Ecto neural progenitor cell (in vitro differentiated cells): ENCODE measurements at regions not wholly inside any gene's neighbourhood (a gene's known extent, or its start where the extent isn't known, plus 50 kb on each side); places are given as distances from the start of the nearest gene placed in this dataset.
"Not testable (repeated sequence)": the region's sequence is repeated elsewhere in the genome, so short reads cannot be mapped to it uniquely, and the experiment has no call there.

Experiments
- DNase-seq: peaks from one replicate; pipeline ENCODE4 v3.0.0-alpha.2; 2018; ENCODE audit warnings: low spot score

GRCh38 chr12:30578426-30578825 lies 117.2 kb downstream of the IPO8 start:
- no peak for DNase-seq

DNA sequence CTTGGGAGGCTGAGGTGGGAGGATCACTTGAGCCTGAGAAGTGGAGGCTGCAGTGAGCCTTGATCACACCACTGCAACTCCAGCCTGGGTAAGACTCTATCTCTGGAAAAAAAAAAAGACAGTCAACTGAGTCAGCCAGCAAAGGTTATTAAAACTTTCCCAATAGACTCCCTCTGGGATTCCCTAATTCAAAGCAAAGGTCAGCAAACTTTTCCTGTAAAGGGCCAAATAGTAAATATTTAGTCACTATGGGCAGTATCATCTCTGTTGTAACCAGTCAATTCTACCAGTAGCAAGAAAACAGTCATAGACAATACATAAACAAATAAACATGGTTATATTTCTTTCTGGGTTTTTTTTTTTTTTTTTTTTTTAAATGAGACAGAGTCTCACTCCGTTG lies 122.5 kb downstream of the IPO8 start:
- no peak for DNase-seq

DNA sequence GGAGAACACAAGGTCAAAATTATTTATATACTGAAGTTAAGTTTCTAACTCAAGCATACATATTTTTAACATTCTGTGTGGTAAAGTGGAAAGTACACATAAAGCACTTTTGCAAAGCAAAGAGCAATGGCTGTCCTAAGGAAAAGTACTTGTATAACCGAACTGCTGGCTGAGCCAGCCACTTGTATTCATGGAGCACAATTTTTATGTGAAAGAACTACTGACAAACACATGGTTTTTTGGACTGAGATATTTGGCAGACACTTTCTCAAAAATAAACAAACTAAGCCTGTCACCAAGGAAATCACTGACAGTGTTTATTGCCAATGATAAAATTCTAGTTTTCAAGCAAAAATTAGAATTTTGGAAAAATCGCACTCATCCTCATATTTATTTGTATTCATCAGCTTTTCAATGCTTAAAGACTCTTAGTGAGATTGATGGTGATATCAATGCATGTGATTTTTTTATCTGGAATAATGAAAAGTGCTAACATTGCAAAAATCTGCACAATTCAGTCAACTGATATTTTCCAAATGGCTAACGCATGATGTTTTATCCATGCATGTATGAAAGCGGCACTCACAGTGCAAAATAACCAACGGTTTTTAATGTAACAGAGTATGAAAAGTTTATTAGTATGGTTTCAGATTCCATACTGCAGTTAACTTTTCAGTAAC lies 125.3 kb downstream of the IPO8 start:
- DNase-seq: no peak

DNA sequence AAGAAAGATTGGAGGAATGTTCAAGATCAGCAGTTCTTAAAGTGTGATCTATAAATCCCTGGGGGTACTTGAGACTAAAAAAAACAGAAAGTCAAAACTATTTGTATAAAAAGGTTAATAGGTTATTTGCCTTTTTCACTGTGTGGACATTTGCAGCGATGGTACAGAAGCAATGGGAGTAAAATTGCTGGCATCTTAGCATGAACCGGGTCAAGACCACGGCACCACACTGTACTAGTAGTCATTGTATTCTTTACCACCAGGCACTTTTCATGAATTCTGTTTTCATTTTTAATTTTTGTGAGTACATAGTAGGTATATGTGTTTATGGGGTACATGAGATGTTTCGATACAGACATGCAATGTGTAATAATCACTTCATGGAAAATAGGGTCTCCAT lies 126.2 kb downstream of the IPO8 start:
- no peak for DNase-seq

DNA sequence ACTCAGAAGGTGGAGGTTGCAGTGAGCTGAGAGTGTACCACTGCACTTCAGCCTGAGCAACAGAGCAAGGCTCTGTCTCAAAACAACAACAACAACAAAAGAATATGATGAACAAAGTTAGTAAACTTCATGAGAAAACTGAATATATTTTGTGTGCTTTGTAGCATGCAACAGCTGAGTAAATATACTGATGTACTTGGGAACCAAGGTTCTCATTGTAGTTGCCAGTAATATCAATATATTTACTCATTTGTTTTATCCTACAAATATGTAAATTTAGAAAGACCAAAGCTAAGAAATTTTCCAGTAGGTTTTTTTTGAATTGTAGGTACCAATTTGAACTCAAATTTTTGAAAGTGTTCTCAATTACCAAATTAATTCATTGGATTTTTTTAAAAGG lies 127.2 kb downstream of the IPO8 start:
- no peak for DNase-seq

GRCh38 chr12:30567082-30567481 lies 128.6 kb downstream of the IPO8 start:
- no peak for DNase-seq

- no peak for DNase-seq
Observed at GRCh38 chr12:30564394-30564793, 131.3 kb downstream of the IPO8 start.

- no peak for DNase-seq
Observed at GRCh38 chr12:30548203-30548602, 147.5 kb downstream of the IPO8 start.

GRCh38 chr12:30546121-30546520 lies 149.5 kb downstream of the IPO8 start:
- DNase-seq: no peak

DNA sequence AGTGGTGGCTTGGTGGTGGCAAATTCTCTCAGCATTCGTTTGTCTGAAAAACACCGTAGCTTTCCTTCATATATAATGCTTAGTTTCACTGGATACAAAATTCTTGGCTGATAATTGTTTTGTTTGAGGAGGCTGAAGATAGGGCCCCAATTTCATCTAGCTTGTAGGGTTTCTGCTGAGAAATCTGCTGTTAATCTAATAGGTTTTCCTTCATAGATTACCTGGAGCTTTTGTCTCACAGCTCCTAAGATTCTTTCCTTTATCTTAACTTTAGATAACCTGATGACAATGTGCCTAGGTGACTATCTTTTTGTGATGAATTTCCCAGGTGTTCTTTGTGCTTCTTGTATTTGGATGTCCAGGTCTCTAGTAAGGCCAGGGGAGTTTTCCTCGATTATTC lies 151.0 kb downstream of the IPO8 start:
- not testable (repeated sequence) for DNase-seq

DNA sequence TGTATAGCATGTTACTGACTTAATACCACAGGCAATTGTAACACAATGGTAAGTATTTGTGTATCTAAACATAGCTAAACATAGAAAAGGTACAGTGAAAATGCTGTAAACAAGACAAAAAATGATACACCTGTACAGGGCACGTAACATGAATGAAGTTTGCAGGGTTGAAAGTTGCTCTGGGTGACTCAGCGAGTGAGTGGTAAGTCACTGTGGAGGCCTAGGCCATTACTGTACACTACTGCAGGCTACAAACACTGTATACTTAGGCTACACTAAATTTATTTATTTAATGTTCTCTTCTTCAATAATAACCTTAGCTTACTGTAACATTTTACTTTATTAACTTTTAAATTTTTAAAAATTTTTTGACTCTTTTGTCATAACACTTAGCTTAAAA lies 158.4 kb downstream of the IPO8 start:
- no peak for DNase-seq

DNA sequence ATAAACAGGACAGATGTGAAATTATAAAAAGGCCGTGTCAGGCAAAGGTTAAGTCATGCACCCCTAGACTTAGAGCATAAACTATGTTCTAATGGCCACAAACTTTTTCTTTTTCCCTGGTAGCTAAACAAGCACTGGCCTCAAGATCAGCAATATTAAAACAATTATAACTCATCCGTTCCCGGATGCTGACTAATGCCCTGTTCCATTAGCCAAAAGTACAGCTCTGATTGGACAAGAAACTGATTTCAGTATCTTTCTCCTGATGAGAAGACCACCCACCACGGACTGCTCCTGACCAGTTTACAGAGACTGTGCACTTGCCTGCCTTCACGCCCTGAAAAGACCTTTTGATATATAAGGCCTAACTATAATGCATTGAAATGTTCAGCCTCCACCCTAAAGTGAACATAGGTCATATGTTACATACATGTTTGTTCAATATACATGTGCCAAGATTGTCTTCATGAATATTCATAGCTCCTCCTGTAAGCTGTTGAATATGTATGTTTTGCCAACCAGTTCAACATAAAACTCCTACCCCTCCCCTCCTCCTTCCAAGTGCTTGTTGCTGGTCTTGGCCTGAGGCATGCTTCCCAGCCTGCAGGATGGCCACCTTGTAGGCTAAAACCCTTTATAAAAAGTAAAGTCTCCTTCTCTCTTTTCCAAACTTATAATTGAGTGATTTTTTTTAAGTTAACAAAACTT lies 162.0 kb downstream of the IPO8 start:
- DNase-seq: no peak

- no peak for DNase-seq
Observed at GRCh38 chr12:30531731-30532678, 163.7 kb downstream of the IPO8 start.

GRCh38 chr12:30529489-30530269 lies 166.0 kb downstream of the IPO8 start:
- no peak for DNase-seq

- no peak for DNase-seq
Observed at GRCh38 chr12:30525171-30525570, 170.5 kb downstream of the IPO8 start.

GRCh38 chr12:30520285-30520684 lies 175.4 kb downstream of the IPO8 start:
- DNase-seq: not testable (repeated sequence)

GRCh38 chr12:30519535-30519934 lies 176.1 kb downstream of the IPO8 start:
- no peak for DNase-seq

DNA sequence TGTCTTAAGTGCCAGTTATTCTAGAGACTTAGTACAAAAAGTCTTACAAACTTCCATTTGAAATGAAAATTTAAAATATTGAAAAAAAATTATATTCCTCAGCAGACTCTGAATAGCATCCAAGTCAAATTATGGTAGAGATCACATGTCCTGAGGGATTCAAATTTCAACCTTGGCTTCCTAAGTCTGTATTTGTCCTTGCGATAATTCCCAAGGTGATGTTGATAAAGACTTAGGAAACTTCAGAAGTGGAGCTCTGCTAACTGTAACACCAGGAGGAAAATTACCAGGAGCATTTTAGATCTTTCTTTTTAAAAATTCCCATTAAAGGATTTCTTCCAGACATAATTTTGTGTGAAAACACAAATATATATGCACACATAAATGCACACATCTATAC lies 178.3 kb downstream of the IPO8 start:
- DNase-seq: no peak

DNA sequence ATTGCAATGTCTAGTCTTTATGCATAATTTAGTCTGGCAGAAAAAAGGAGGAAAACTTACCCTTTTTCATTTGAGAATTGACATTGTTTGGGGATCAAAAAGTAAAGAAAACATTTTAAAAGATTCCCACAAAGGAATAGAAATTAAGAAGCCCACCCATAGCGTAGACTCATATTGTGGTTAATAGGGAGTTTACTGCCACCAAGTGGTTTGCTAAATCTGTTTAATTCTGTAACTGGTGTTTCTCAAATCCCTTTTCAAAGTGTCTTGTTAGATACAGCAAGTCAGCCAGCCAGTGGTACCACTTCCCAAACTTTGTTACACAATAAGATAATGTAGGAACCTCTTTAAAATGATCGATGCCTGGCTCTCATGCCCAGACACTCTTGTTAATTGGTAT lies 180.3 kb downstream of the IPO8 start:
- DNase-seq: no peak

DNA sequence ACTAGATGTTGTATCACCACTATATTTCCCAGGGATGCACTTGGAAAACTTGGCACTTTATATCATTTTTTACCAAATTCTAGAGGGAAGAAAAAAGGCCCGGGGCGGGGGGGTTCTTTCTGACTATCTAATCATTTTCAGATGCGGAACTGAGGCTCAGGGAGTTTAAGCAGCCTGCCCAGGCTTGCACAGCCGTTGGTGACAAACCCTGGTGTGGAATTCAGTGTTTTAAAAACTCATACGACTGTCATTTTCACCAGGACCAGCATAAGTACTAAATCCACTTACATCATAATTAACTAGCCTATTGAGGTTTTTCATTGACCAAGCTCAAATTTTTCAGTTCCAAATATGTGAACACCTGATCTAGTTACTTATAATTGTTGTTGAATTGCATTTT lies 181.0 kb downstream of the IPO8 start:
- DNase-seq: no peak

DNA sequence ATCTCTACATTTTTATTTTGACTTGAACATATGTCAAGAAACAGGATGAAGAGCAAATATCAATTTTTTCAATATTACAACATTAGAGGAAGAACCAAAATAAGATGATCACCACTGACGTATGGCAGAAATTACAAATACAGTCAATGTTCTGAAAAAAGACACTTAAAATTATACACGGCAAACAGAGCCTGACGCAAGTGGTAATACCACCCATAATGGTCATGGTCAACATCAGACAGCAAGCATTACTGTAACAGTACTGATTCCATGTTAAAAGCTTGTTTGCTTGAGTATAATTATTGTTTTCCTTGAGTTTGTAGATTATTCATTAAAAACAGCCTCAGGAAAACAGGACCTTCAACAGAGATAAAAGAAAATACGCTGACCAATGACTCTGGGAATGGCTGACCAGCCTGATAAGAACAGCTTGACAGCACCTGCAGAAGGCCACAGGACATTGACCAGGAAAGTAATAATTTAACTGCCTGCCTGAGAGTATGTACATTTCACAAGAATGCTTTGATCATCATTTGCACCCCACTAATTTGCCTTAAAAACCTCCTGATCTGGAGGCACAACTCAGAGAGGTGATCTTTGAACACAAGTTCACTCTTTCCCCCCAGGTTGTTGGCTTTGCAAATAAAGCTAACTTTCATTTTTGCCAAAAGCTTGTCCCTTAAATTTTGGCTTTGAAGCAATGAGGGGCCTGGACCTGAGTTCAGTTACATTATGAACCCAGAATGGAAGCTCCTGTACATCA lies 187.3 kb downstream of the IPO8 start:
- no peak for DNase-seq
